Psoas muscle (tissue), 7 donors: ENCODE measurements at regions not wholly inside any gene's neighbourhood (a gene's known extent, or its start where the extent isn't known, plus 50 kb on each side); places are given as distances from the start of the nearest gene placed in this dataset.

Experiments
- ATAC-seq, 4 donors: fragments of 200-7000 bp; cut with Tn5 transposase; one replicate each; pipeline ENCODE4 v1.9.1; 2020; ENCODE audit warnings: moderate library complexity in 3 of 4, mild to moderate bottlenecking in 2 of 4
- DNase-seq, 2 donors: peaks; one replicate each; pipeline ENCODE4 v3.0.0-alpha.2; 2020
- H3K27ac ChIP-seq: fragments of 200-600 bp; one replicate; pipeline ENCODE4 v1.8.0; 2022
- H3K27me3 ChIP-seq, 3 donors: fragments of 200-600 bp in 1 of 3; one replicate each; pipeline versions ENCODE4 v1.6.1 to v1.8.0; 2013 to 2022; ENCODE audit warnings: low read length in 2 of 3, mild to moderate bottlenecking in 2 of 3, moderate library complexity in 1 of 3; ENCODE audit not compliant: insufficient read depth in 3 of 3
- H3K36me3 ChIP-seq, 2 donors: fragments of 200-600 bp in 1 of 2; one replicate each; pipeline versions ENCODE4 v1.6.1 to v1.8.0; 2013 to 2022; ENCODE audit warnings: low read depth in 1 of 2, mild to moderate bottlenecking in 1 of 2, moderate library complexity in 1 of 2; ENCODE audit not compliant: insufficient read depth in 1 of 2
- H3K4me1 ChIP-seq: fragments of 200-600 bp; one replicate; pipeline ENCODE4 v1.8.0; 2022
- H3K4me3 ChIP-seq: fragments of 200-600 bp; one replicate; pipeline ENCODE4 v1.8.0; 2022; ENCODE audit warnings: mild to moderate bottlenecking
- H3K9me3 ChIP-seq: fragments of 200-600 bp; one replicate; pipeline ENCODE4 v1.8.0; 2022
- CTCF ChIP-seq: fragments of 200-600 bp; IDR thresholded peaks from one replicate; pipeline ENCODE4 v1.8.0; 2022; ENCODE audit warnings: antibody characterized with exemption
- WGBS, 3 donors: extraction: QIAGEN DNeasy Blood & Tissue Kit; methylation state at CpG; one replicate each; pipeline versions ENCODE4 v1.1.6 to v1.1.7; 2013; 5-methylcytosine and 5-hydroxymethylcytosine counted together
- intact Hi-C, 2 donors: fragments of 100-400 bp; cut with DNase I; formaldehyde crosslinking; loops; one replicate each; pipeline versions ENCODE4 v1.11.0 to v1.14.2; 2022
- donor health status: healthy with polysubstance abuse.
- donor health status: DM: no; HTN: no; CAD: no; lungs with moderate emphysema.
- donor health status: Bipolar disorder and iron deficiency.
- donor health status: healthy.
- donor health status: DM: yes; HTN: yes; CAD: no.
- donor health status: DM: no; HTN: no; CAD: no.
- donor health status: DM: yes; HTN: yes; CAD: no.

GRCh38 chr6:8914700-8915099 is 479.4 kb upstream of the SLC35B3 start:
- DNase-seq (no peak), ATAC-seq (no peak)
- Histone ChIP-seq H3K27ac (no peak overlapping the region), H3K4me3 (no peak overlapping the region), H3K4me1 (no peaks in the 10 kb centered on the region), H3K9me3 (peaks cover 11% of the 10 kb centered on the region), H3K36me3 (no peaks in the 10 kb centered on the region), H3K27me3 (no peaks in the 10 kb centered on the region)
- intact Hi-C loops, result no loop called here
- no peak for TF ChIP-seq CTCF
- 62 to 65% (median 65%) methylated on average over 9 of the region's 9 CpGs for WGBS, 3 donors

- 33 to 37% (median 35%) methylated on average over 3 of the region's 3 CpGs for WGBS, 3 donors
- DNase-seq (no peak), ATAC-seq (no peak)
- Histone ChIP-seq H3K27ac (no peak overlapping the region), H3K9me3 (peaks cover 11% of the 10 kb centered on the region), H3K4me1 (no peaks in the 10 kb centered on the region), H3K4me3 (no peak overlapping the region), H3K27me3 (no peaks in the 10 kb centered on the region), H3K36me3 (no peaks in the 10 kb centered on the region)
- TF ChIP-seq CTCF, result no peak
- intact Hi-C loops, result no loop called here
These were observed 473.3 kb upstream of the SLC35B3 start for GRCh38 chr6:8908638-8909037.

- no peaks in the 10 kb centered on the region for H3K4me1 ChIP-seq
- DNase-seq (no peak), ATAC-seq (no peak)
- H3K4me3 ChIP-seq, result no peak overlapping the region
- intact Hi-C loops, result no loop called here
- peaks cover 4% of the 10 kb centered on the region for H3K9me3 ChIP-seq
- H3K36me3 ChIP-seq, result no peaks in the 10 kb centered on the region
- no peak overlapping the region for H3K27ac ChIP-seq
- H3K27me3 ChIP-seq, result no peaks in the 10 kb centered on the region
- no peak for TF ChIP-seq CTCF
These were observed 471.4 kb upstream of the SLC35B3 start for GRCh38 chr6:8906699-8907098.

GRCh38 chr6:8905757-8906156 is 470.4 kb upstream of the SLC35B3 start:
- H3K4me1 ChIP-seq, result no peaks in the 10 kb centered on the region
- no peaks in the 10 kb centered on the region for H3K9me3 ChIP-seq
- H3K27me3 ChIP-seq, result no peaks in the 10 kb centered on the region
- no peak for TF ChIP-seq CTCF
- intact Hi-C loops, result no loop called here
- no peak for DNase-seq
- no peak overlapping the region for H3K4me3 ChIP-seq
- no peak overlapping the region for H3K27ac ChIP-seq
- no peaks in the 10 kb centered on the region for H3K36me3 ChIP-seq
- WGBS, 3 donors, result 6 to 23% (median 13%) methylated on average over 2 of the region's 2 CpGs
- no peak for ATAC-seq

- Histone ChIP-seq H3K4me1 (no peaks in the 10 kb centered on the region), H3K9me3 (no peaks in the 10 kb centered on the region), H3K27ac (no peak overlapping the region), H3K36me3 (no peaks in the 10 kb centered on the region), H3K27me3 (no peaks in the 10 kb centered on the region), H3K4me3 (no peak overlapping the region)
- intact Hi-C loops, result no loop called here
- no peak for ATAC-seq
- DNase-seq, result no peak
- 43 to 57% (median 51%) methylated on average over 3 of the region's 3 CpGs for WGBS, 3 donors
- no peak for TF ChIP-seq CTCF
These were observed 469.4 kb upstream of the SLC35B3 start for GRCh38 chr6:8904754-8905153.
